IPS DF 6.9 (cell line): ENCODE measurements at regions not wholly inside any gene's neighbourhood (a gene's known extent, or its start where the extent isn't known, plus 50 kb on each side); places are given as distances from the start of the nearest gene placed in this dataset.

Experiments
- DNase-seq: peaks from one replicate; pipeline ENCODE4 v3.0.0-alpha.2; 2013; ENCODE audit warnings: low read depth, low spot score
- H3K27ac ChIP-seq: one replicate; pipeline ENCODE4 v1.5.1; 2013; ENCODE audit warnings: low read length, control low read depth
- H3K27me3 ChIP-seq: 2 replicates; pipeline ENCODE4 v1.6.1; 2013; ENCODE audit warnings: mild to moderate bottlenecking, low read length; ENCODE audit not compliant: control insufficient read depth, insufficient read depth
- H3K36me3 ChIP-seq: 2 replicates; pipeline ENCODE4 v1.6.1; 2013; ENCODE audit warnings: low read length; ENCODE audit not compliant: control insufficient read depth, insufficient read depth
- H3K4me1 ChIP-seq: 2 replicates; pipeline ENCODE4 v1.6.1; 2013; ENCODE audit warnings: low read length; ENCODE audit not compliant: control insufficient read depth, insufficient read depth
- H3K4me3 ChIP-seq: 2 replicates; pipeline ENCODE4 v1.5.1; 2013; ENCODE audit warnings: mild to moderate bottlenecking, low read length
- H3K9me3 ChIP-seq: 2 replicates; pipeline ENCODE4 v1.6.1; 2013; ENCODE audit warnings: low read length, inconsistent platforms; ENCODE audit not compliant: control insufficient read depth, insufficient read depth
- WGBS: extraction: QIAGEN DNeasy Blood & Tissue Kit; methylation state at CpG from one replicate; pipeline ENCODE4 v1.1.7; 2013; ENCODE audit warnings: mixed read lengths, missing lambda C conversion rate; ENCODE audit not compliant: insufficient read length, insufficient coverage; 5-methylcytosine and 5-hydroxymethylcytosine counted together

- WGBS, result no CpG with 5 or more reads among the region's 7 CpGs
- Histone ChIP-seq H3K27ac (no peak overlapping the region), H3K9me3 (no peaks in the 10 kb centered on the region), H3K36me3 (no peaks in the 10 kb centered on the region), H3K27me3 (no peaks in the 10 kb centered on the region), H3K4me3 (no peak overlapping the region), H3K4me1 (0 out of 2 replicates have a peak, but pooled peaks cover 1% of the 10 kb centered on the region)
- no peak for DNase-seq
Observed at GRCh38 chr13:73248711-73249580, 190.1 kb downstream of the KLF5 start.

GRCh38 chr13:73248154-73248553 lies 189.3 kb downstream of the KLF5 start:
- Histone ChIP-seq H3K4me1 (0 out of 2 replicates have a peak, but pooled peaks cover 1% of the 10 kb centered on the region), H3K9me3 (no peaks in the 10 kb centered on the region), H3K27ac (no peak overlapping the region), H3K4me3 (no peak overlapping the region), H3K27me3 (no peaks in the 10 kb centered on the region), H3K36me3 (no peaks in the 10 kb centered on the region)
- no peak for DNase-seq
- no CpG with 5 or more reads among the region's 3 CpGs for WGBS

GRCh38 chr13:73245246-73245645 lies 186.4 kb downstream of the KLF5 start:
- Histone ChIP-seq H3K9me3 (no peaks in the 10 kb centered on the region), H3K4me3 (no peak overlapping the region), H3K27ac (no peak overlapping the region), H3K27me3 (no peaks in the 10 kb centered on the region), H3K4me1 (0 out of 2 replicates have a peak, but pooled peaks cover 1% of the 10 kb centered on the region), H3K36me3 (no peaks in the 10 kb centered on the region)
- WGBS, result no CpG with 5 or more reads among the region's 6 CpGs
- no peak for DNase-seq

GRCh38 chr13:73244467-73244866 lies 185.7 kb downstream of the KLF5 start:
- Histone ChIP-seq H3K9me3 (no peaks in the 10 kb centered on the region), H3K4me3 (no peak overlapping the region), H3K36me3 (no peaks in the 10 kb centered on the region), H3K27ac (no peak overlapping the region), H3K27me3 (no peaks in the 10 kb centered on the region), H3K4me1 (0 out of 2 replicates have a peak, but pooled peaks cover 1% of the 10 kb centered on the region)
- no CpG with 5 or more reads among the region's 4 CpGs for WGBS
- DNase-seq, result no peak

- no CpG with 5 or more reads among the region's 2 CpGs for WGBS
- Histone ChIP-seq H3K4me1 (no peaks in the 10 kb centered on the region), H3K27ac (no peak overlapping the region), H3K27me3 (no peaks in the 10 kb centered on the region), H3K9me3 (no peaks in the 10 kb centered on the region), H3K4me3 (no peak overlapping the region), H3K36me3 (no peaks in the 10 kb centered on the region)
- no peak for DNase-seq
Observed at GRCh38 chr13:73242515-73243015, 183.8 kb downstream of the KLF5 start.

- no peak for DNase-seq
- no CpG with 5 or more reads among the region's 1 CpG for WGBS
- no peaks in the 10 kb centered on the region for H3K27me3 ChIP-seq
- no peaks in the 10 kb centered on the region for H3K36me3 ChIP-seq
- no peaks in the 10 kb centered on the region for H3K9me3 ChIP-seq
- H3K4me3 ChIP-seq, result no peak overlapping the region
- no peak overlapping the region for H3K27ac ChIP-seq
- no peaks in the 10 kb centered on the region for H3K4me1 ChIP-seq
Observed at GRCh38 chr13:73240193-73240592, 181.4 kb downstream of the KLF5 start.

- no peaks in the 10 kb centered on the region for H3K9me3 ChIP-seq
- no peaks in the 10 kb centered on the region for H3K4me1 ChIP-seq
- no peaks in the 10 kb centered on the region for H3K27me3 ChIP-seq
- H3K4me3 ChIP-seq, result no peak overlapping the region
- no peak for DNase-seq
- no peak overlapping the region for H3K27ac ChIP-seq
- WGBS, result no CpG with 5 or more reads among the region's 13 CpGs
- no peaks in the 10 kb centered on the region for H3K36me3 ChIP-seq
Observed at GRCh38 chr13:73235385-73235784, 176.6 kb downstream of the KLF5 start.

- WGBS, result no CpG with 5 or more reads among the region's 4 CpGs
- no peak overlapping the region for H3K27ac ChIP-seq
Observed at GRCh38 chr13:73231471-73231870, 172.7 kb downstream of the KLF5 start.

GRCh38 chr13:73230716-73231115 lies 171.9 kb downstream of the KLF5 start:
- Histone ChIP-seq H3K4me3 (no peak overlapping the region), H3K27me3 (no peaks in the 10 kb centered on the region), H3K36me3 (no peaks in the 10 kb centered on the region), H3K9me3 (no peaks in the 10 kb centered on the region), H3K27ac (no peak overlapping the region), H3K4me1 (no peaks in the 10 kb centered on the region)
- no CpG with 5 or more reads among the region's 3 CpGs for WGBS
- no peak for DNase-seq

More at GRCh38 chr13:73231471-73231870, 172.7 kb downstream of the KLF5 start:
- Histone ChIP-seq H3K4me1 (no peaks in the 10 kb centered on the region), H3K9me3 (no peaks in the 10 kb centered on the region), H3K27me3 (no peaks in the 10 kb centered on the region), H3K4me3 (no peak overlapping the region), H3K36me3 (no peaks in the 10 kb centered on the region)
- no peak for DNase-seq

- no peak for DNase-seq
- Histone ChIP-seq H3K36me3 (no peaks in the 10 kb centered on the region), H3K9me3 (no peaks in the 10 kb centered on the region), H3K4me1 (no peaks in the 10 kb centered on the region), H3K4me3 (no peak overlapping the region), H3K27me3 (no peaks in the 10 kb centered on the region), H3K27ac (no peak overlapping the region)
Observed at GRCh38 chr13:73228546-73228945, 169.7 kb downstream of the KLF5 start.

- Histone ChIP-seq H3K4me3 (no peak overlapping the region), H3K9me3 (no peaks in the 10 kb centered on the region), H3K36me3 (no peaks in the 10 kb centered on the region), H3K27ac (no peak overlapping the region), H3K4me1 (no peaks in the 10 kb centered on the region), H3K27me3 (no peaks in the 10 kb centered on the region)
- WGBS, result no CpG with 5 or more reads among the region's 1 CpG
- DNase-seq, result no peak
Observed at GRCh38 chr13:73225990-73226389, 167.2 kb downstream of the KLF5 start.
